B cell (primary cell): ENCODE measurements at regions not wholly inside any gene's neighbourhood (a gene's known extent, or its start where the extent isn't known, plus 50 kb on each side); places are given as distances from the start of the nearest gene placed in this dataset.

Experiments
- CTCF ChIP-seq: fragments of 200-600 bp; IDR thresholded peaks from one replicate; pipeline ENCODE4 v1.8.0; 2022; ENCODE audit warnings: antibody characterized with exemption, mild to moderate bottlenecking
- EZH2 ChIP-seq: IDR thresholded peaks from 2 replicates; pipeline ENCODE4 v1.6.1; 2012; ENCODE audit warnings: borderline replicate concordance, low read depth, mild to moderate bottlenecking, moderate library complexity, low read length; ENCODE audit not compliant: insufficient read depth, poor library complexity, severe bottlenecking

GRCh38 chr20:58109126-58109880 is 119.2 kb downstream of the ANKRD60 start:
- TF ChIP-seq CTCF, result no peak
- no peak for TF ChIP-seq EZH2
